ENCODE measurements at regions not wholly inside any gene's neighbourhood (a gene's known extent, or its start where the extent isn't known, plus 50 kb on each side); places are given as distances from the start of the nearest gene placed in this dataset.

GRCh38 chr12:92384571-92384970 is 238.9 kb upstream of the BTG1 start:
- ChIA-PET POLR2A (no interaction called here), RAD21 (ENCODE audit: low non-redundant PET in 1 of 2, low total read pairs in 2 of 2, uncharacterized antibody in 2 of 2, unreplicated experiment in 2 of 2) (no interaction called here), CTCF (no interaction called here)
- H3K27ac ChIP-seq (ENCODE audit: low read depth, low read length) = no peak overlapping the region
- TF ChIP-seq JUND (IDR thresholded peaks at IDR 0.05) (no peak), ATF3 (IDR thresholded peaks at IDR 0.05) (no peak), ELF1 (IDR thresholded peaks at IDR 0.05; ENCODE audit: borderline replicate concordance, low read depth) (no peak)
- no peak for ATAC-seq
- intact Hi-C loops (cut with micrococcal nuclease) = no loop called here
- H4K20me1 ChIP-seq (ENCODE audit: insufficient read depth) = no peaks in the 10 kb centered on the region
- no peak overlapping the region for H3K4me3 ChIP-seq (replicated peaks in 1 of 2; ENCODE audit: low read depth in 1 of 2, low read length in 2 of 2)
- H3K4me2 ChIP-seq (ENCODE audit: low read length) = no peak overlapping the region
- H3K9me3 ChIP-seq (ENCODE audit: control insufficient read depth in 1 of 2, insufficient read depth in 1 of 2, low read depth in 1 of 2, low read length in 2 of 2) = no peaks in the 10 kb centered on the region
- no peaks in the 10 kb centered on the region for H3K36me3 ChIP-seq (ENCODE audit: control insufficient read depth in 1 of 2, insufficient read depth in 2 of 2, low read length in 2 of 2)
- no peak overlapping the region for H3K9ac ChIP-seq (ENCODE audit: low read length)
- H3K4me1 ChIP-seq (ENCODE audit: control insufficient read depth in 1 of 2, insufficient read depth in 2 of 2, low read length in 2 of 2) = no peaks in the 10 kb centered on the region
- no peak for DNase-seq (ENCODE audit: low read depth, low spot score)
- no peak overlapping the region for H2AFZ ChIP-seq (ENCODE audit: low read depth, low read length, poor library complexity, severe bottlenecking)
- no peaks in the 10 kb centered on the region for H3K79me2 ChIP-seq (ENCODE audit: insufficient read depth, low read length)
- H3K27me3 ChIP-seq (ENCODE audit: insufficient read depth, low read length) = no peaks in the 10 kb centered on the region
- no peaks in the 10 kb centered on the region for H3K9me2 ChIP-seq (ENCODE audit: insufficient read depth)
- no TSS peak for BruUV-seq (replicated peaks)

- ChIA-PET CTCF (no interaction called here), RAD21 (ENCODE audit: low non-redundant PET in 1 of 2, low total read pairs in 2 of 2, uncharacterized antibody in 2 of 2, unreplicated experiment in 2 of 2) (no interaction called here), POLR2A (no interaction called here)
- intact Hi-C loops (cut with micrococcal nuclease) = no loop called here
- Histone ChIP-seq H3K9me3 (ENCODE audit: control insufficient read depth in 1 of 2, insufficient read depth in 1 of 2, low read depth in 1 of 2, low read length in 2 of 2) (no peaks in the 10 kb centered on the region), H3K9ac (ENCODE audit: low read length) (no peak overlapping the region), H2AFZ (ENCODE audit: low read depth, low read length, poor library complexity, severe bottlenecking) (no peak overlapping the region), H3K4me2 (ENCODE audit: low read length) (no peak overlapping the region), H3K27ac (ENCODE audit: low read depth, low read length) (no peak overlapping the region), H3K79me2 (ENCODE audit: insufficient read depth, low read length) (no peaks in the 10 kb centered on the region), H3K4me1 (ENCODE audit: control insufficient read depth in 1 of 2, insufficient read depth in 2 of 2, low read length in 2 of 2) (no peaks in the 10 kb centered on the region), H3K36me3 (ENCODE audit: control insufficient read depth in 1 of 2, insufficient read depth in 2 of 2, low read length in 2 of 2) (no peaks in the 10 kb centered on the region), H4K20me1 (ENCODE audit: insufficient read depth) (no peaks in the 10 kb centered on the region), H3K27me3 (ENCODE audit: insufficient read depth, low read length) (no peaks in the 10 kb centered on the region), H3K4me3 (replicated peaks in 1 of 2; ENCODE audit: low read depth in 1 of 2, low read length in 2 of 2) (no peak overlapping the region), H3K9me2 (ENCODE audit: insufficient read depth) (no peaks in the 10 kb centered on the region)
- DNase-seq (ENCODE audit: low read depth, low spot score) = no peak
- no TSS peak for BruUV-seq (replicated peaks)
- no peak for TF ChIP-seq ATF3 (IDR thresholded peaks at IDR 0.05)
- no peak for TF ChIP-seq YY1 (IDR thresholded peaks at IDR 0.05; ENCODE audit: extremely low read depth, insufficient replicate concordance, low read depth, low read length)
- TF ChIP-seq JUND (IDR thresholded peaks at IDR 0.05) = no peak
- TF ChIP-seq REST (IDR thresholded peaks at IDR 0.05; ENCODE audit: low read depth) = no peak
- TF ChIP-seq MAX (IDR thresholded peaks at IDR 0.05) = no peak
- TF ChIP-seq POLR2AphosphoS5 (IDR thresholded peaks at IDR 0.05; ENCODE audit: low read depth, low read length) = no peak
- TF ChIP-seq POLR2A (IDR thresholded peaks at IDR 0.05; ENCODE audit: borderline replicate concordance, extremely low read depth, insufficient read depth, insufficient read length) = no peak
- TF ChIP-seq ZFX (IDR thresholded peaks at IDR 0.05) = no peak
- no peak for ATAC-seq
Measured at GRCh38 chr12:92382383-92382878, 236.8 kb upstream of the BTG1 start.

Data from HCT116 (cell line).